HUDEP-2 (cell line): ENCODE measurements at regions not wholly inside any gene's neighbourhood (a gene's known extent, or its start where the extent isn't known, plus 50 kb on each side); places are given as distances from the start of the nearest gene placed in this dataset.
"Not testable (repeated sequence)": the region's sequence is repeated elsewhere in the genome, so short reads cannot be mapped to it uniquely, and the experiment has no call there.

Source experiments
- DNase-seq, 76 experiments: peaks; one replicate each; lab custom pipeline; 2025; ENCODE audit not compliant: unreplicated experiment in 76 of 76; lab: John Stamatoyannopoulos, UW

GRCh38 chr9:29220596-29221251 is 1647.4 kb upstream of the C9orf72 start:
- DNase-seq, result peak in 14 of 76 experiments; percentile 1 to 52 (median 26)

GRCh38 chr9:29228558-29228957 is 1655.3 kb upstream of the C9orf72 start:
- DNase-seq, result no peak

GRCh38 chr9:29230931-29231330 is 1657.7 kb upstream of the C9orf72 start:
- DNase-seq, result no peak

- no peak for DNase-seq
Observed at GRCh38 chr9:29233193-29233592, 1659.9 kb upstream of the C9orf72 start.

- DNase-seq, result peak in 6 of 76 experiments; percentile 13 to 37 (median 22)
Observed at GRCh38 chr9:29241320-29241719, 1668.0 kb upstream of the C9orf72 start.

- DNase-seq, result no peak
Observed at GRCh38 chr9:29245351-29245750, 1672.1 kb upstream of the C9orf72 start.

GRCh38 chr9:29270400-29270799 is 1697.1 kb upstream of the C9orf72 start:
- not testable (repeated sequence) for DNase-seq

GRCh38 chr9:29282121-29282520 is 1708.8 kb upstream of the C9orf72 start:
- DNase-seq, result no peak

GRCh38 chr9:29285818-29286217 is 1712.5 kb upstream of the C9orf72 start:
- DNase-seq, result peak in 39 of 76 experiments; percentile 1 to 77 (median 38)

- DNase-seq, result no peak
Observed at GRCh38 chr9:29289365-29289764, 1716.1 kb upstream of the C9orf72 start.

GRCh38 chr9:29290516-29290915 is 1717.2 kb upstream of the C9orf72 start:
- peak in 3 of 76 experiments; percentile 25 to 59 (median 48) for DNase-seq

GRCh38 chr9:29297592-29297991 is 1724.3 kb upstream of the C9orf72 start:
- no peak for DNase-seq

GRCh38 chr9:29311221-29311620 is 1737.9 kb upstream of the C9orf72 start:
- DNase-seq, result no peak

GRCh38 chr9:29312327-29312726 is 1739.0 kb upstream of the C9orf72 start:
- no peak for DNase-seq

GRCh38 chr9:29319736-29320513 is 1746.6 kb upstream of the C9orf72 start:
- no peak for DNase-seq

- DNase-seq, result peak in 3 of 76 experiments; percentile 4 to 21 (median 5)
Observed at GRCh38 chr9:29322240-29322639, 1749.0 kb upstream of the C9orf72 start.

GRCh38 chr9:29325894-29326293 is 1752.6 kb upstream of the C9orf72 start:
- DNase-seq, result no peak

GRCh38 chr9:29332789-29333188 is 1759.5 kb upstream of the C9orf72 start:
- DNase-seq, result no peak

GRCh38 chr9:29336281-29336680 is 1763.0 kb upstream of the C9orf72 start:
- DNase-seq, result no peak

- no peak for DNase-seq
Observed at GRCh38 chr9:29339387-29339786, 1766.1 kb upstream of the C9orf72 start.

GRCh38 chr9:29348999-29349398 is 1775.7 kb upstream of the C9orf72 start:
- DNase-seq, result no peak

GRCh38 chr9:29389421-29389820 is 1816.1 kb upstream of the C9orf72 start:
- DNase-seq, result no peak
